ENCODE measurements at regions not wholly inside any gene's neighbourhood (a gene's known extent, or its start where the extent isn't known, plus 50 kb on each side); places are given as distances from the start of the nearest gene placed in this dataset.

DNA sequence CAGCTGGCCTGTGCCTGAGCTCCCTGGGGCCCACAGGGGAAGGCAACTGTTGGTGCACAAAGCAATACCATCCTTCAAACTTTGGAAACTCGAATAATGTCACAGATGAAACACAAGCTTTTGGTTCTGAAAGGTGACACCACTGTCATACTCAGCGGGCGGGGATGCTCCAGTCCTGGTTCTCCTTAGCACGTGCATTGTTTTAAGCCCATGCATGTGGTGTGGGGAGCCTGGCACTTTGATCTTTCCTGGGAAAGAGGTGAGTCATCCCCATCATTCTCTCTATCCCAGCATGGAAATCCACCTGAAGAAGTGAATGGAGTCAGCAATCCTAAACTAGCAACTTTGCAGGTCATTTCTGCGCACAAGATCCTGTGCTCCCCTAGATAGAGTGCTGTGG, 119.6 kb downstream of the GLRX3 start:
- intact Hi-C loops (cut with micrococcal nuclease; ENCODE audit: unreplicated experiment): no loop called here

DNA sequence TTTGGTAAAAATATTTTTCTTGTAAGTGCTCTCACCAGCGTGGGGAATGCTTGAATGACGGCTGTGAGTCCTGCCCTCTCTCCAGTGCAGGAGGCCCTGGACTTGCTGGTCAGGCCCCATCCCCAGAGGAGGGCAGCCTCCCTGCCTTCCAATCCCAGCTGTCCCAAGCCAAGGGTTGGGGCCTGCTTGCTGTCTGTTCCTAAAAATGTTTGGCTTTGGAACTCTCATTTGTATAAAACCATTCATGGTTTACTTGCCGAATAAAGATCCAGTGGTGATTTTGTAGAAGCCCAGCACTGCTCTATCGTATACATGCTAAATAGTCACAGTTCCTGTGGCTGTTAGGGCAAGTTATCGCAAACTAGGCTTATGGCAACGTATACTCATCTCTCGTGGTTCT, 121.7 kb downstream of the GLRX3 start:
- BruUV-seq (replicated peaks): no TSS peak
- in situ Hi-C loops (cut with HindIII; ENCODE audit: low pct_unique_long_range_greater_than_20kb, low sequenced_read_pairs) (no loop called here), intact Hi-C loops (cut with micrococcal nuclease; ENCODE audit: unreplicated experiment) (no loop called here)
- CTCF ChIA-PET: interaction anchor here (0.7 kb wide), 1 partner anchor 89 kb away, joined by 5 read pairs; no protein-coding TSS in a partner anchor
- POLR2A ChIA-PET: no interaction called here
- H3K27ac ChIP-seq (ENCODE audit: low read length): no peak overlapping the region
- no peak for ATAC-seq
- no peaks in the 10 kb centered on the region for H3K27me3 ChIP-seq (ENCODE audit: control insufficient read depth, insufficient read depth, low read length)
- H3K4me1 ChIP-seq (ENCODE audit: control insufficient read depth, insufficient read depth, low read length): no peaks in the 10 kb centered on the region
- no peaks in the 10 kb centered on the region for H3K36me3 ChIP-seq (ENCODE audit: control insufficient read depth, insufficient read depth, low read length)
- peaks cover 7% of the 10 kb centered on the region for H3K9me3 ChIP-seq (ENCODE audit: control insufficient read depth, insufficient read depth, low read depth, low read length)
- no peak for TF ChIP-seq SIN3A (IDR thresholded peaks at IDR 0.05; ENCODE audit: borderline replicate concordance, insufficient read depth, low read depth, low read length)
- TF ChIP-seq POLR2AphosphoS5 (IDR thresholded peaks at IDR 0.05; ENCODE audit: low read depth, low read length): no peak
- TF ChIP-seq TCF7L2 (IDR thresholded peaks at IDR 0.05; ENCODE audit: low read depth, low read length): no peak
- TF ChIP-seq, protein P1, sequence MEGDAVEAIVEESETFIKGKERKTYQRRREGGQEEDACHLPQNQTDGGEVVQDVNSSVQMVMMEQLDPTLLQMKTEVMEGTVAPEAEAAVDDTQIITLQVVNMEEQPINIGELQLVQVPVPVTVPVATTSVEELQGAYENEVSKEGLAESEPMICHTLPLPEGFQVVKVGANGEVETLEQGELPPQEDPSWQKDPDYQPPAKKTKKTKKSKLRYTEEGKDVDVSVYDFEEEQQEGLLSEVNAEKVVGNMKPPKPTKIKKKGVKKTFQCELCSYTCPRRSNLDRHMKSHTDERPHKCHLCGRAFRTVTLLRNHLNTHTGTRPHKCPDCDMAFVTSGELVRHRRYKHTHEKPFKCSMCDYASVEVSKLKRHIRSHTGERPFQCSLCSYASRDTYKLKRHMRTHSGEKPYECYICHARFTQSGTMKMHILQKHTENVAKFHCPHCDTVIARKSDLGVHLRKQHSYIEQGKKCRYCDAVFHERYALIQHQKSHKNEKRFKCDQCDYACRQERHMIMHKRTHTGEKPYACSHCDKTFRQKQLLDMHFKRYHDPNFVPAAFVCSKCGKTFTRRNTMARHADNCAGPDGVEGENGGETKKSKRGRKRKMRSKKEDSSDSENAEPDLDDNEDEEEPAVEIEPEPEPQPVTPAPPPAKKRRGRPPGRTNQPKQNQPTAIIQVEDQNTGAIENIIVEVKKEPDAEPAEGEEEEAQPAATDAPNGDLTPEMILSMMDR (IDR thresholded peaks at IDR 0.05): no peak
- TF ChIP-seq, protein P2, sequence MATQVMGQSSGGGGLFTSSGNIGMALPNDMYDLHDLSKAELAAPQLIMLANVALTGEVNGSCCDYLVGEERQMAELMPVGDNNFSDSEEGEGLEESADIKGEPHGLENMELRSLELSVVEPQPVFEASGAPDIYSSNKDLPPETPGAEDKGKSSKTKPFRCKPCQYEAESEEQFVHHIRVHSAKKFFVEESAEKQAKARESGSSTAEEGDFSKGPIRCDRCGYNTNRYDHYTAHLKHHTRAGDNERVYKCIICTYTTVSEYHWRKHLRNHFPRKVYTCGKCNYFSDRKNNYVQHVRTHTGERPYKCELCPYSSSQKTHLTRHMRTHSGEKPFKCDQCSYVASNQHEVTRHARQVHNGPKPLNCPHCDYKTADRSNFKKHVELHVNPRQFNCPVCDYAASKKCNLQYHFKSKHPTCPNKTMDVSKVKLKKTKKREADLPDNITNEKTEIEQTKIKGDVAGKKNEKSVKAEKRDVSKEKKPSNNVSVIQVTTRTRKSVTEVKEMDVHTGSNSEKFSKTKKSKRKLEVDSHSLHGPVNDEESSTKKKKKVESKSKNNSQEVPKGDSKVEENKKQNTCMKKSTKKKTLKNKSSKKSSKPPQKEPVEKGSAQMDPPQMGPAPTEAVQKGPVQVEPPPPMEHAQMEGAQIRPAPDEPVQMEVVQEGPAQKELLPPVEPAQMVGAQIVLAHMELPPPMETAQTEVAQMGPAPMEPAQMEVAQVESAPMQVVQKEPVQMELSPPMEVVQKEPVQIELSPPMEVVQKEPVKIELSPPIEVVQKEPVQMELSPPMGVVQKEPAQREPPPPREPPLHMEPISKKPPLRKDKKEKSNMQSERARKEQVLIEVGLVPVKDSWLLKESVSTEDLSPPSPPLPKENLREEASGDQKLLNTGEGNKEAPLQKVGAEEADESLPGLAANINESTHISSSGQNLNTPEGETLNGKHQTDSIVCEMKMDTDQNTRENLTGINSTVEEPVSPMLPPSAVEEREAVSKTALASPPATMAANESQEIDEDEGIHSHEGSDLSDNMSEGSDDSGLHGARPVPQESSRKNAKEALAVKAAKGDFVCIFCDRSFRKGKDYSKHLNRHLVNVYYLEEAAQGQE (IDR thresholded peaks at IDR 0.05; ENCODE audit: insufficient read depth in 1 of 2, low read depth in 2 of 2, low read length in 1 of 2): no peak
- DNase-seq (ENCODE audit: low read depth, low spot score): no peak
- H3K4me3 ChIP-seq (ENCODE audit: low read depth in 2 of 2, low read length in 2 of 2): no peak overlapping the region

More for the DNA sequence above, 119.6 kb downstream of the GLRX3 start:
- ChIA-PET POLR2A (no interaction called here), CTCF (no interaction called here)
- BruUV-seq (replicated peaks): no TSS peak
- Histone ChIP-seq H3K27me3 (ENCODE audit: control insufficient read depth, insufficient read depth, low read length) (no peaks in the 10 kb centered on the region), H3K27ac (ENCODE audit: low read length) (no peak overlapping the region), H3K36me3 (ENCODE audit: control insufficient read depth, insufficient read depth, low read length) (no peaks in the 10 kb centered on the region), H3K4me3 (ENCODE audit: low read depth in 2 of 2, low read length in 2 of 2) (no peak overlapping the region), H3K9me3 (ENCODE audit: control insufficient read depth, insufficient read depth, low read depth, low read length) (peaks cover 3% of the 10 kb centered on the region; the same call in 1 of the 2 replicates), H3K4me1 (ENCODE audit: control insufficient read depth, insufficient read depth, low read length) (no peaks in the 10 kb centered on the region)
- no peak for DNase-seq (ENCODE audit: low read depth, low spot score)
- in situ Hi-C loops (cut with HindIII; ENCODE audit: low pct_unique_long_range_greater_than_20kb, low sequenced_read_pairs): no loop called here
- no peak for TF ChIP-seq SIN3A (IDR thresholded peaks at IDR 0.05; ENCODE audit: borderline replicate concordance, insufficient read depth, low read depth, low read length)
- TF ChIP-seq, protein P2 (IDR thresholded peaks at IDR 0.05; ENCODE audit: insufficient read depth in 1 of 2, low read depth in 2 of 2, low read length in 1 of 2): no peak
- TF ChIP-seq TCF7L2 (IDR thresholded peaks at IDR 0.05; ENCODE audit: low read depth, low read length): no peak
- TF ChIP-seq, protein P1 (IDR thresholded peaks at IDR 0.05): no peak
- TF ChIP-seq POLR2AphosphoS5 (IDR thresholded peaks at IDR 0.05; ENCODE audit: low read depth, low read length): no peak
- no peak for ATAC-seq
